Activated T-cell treated with anti-CD3 and anti-CD28 coated beads, Interleukin-2, amount 50 U/mL, for 72 hours (primary cell): ENCODE measurements at regions not wholly inside any gene's neighbourhood (a gene's known extent, or its start where the extent isn't known, plus 50 kb on each side); places are given as distances from the start of the nearest gene placed in this dataset.

Experiments
- ATAC-seq, 2 donors: fragments of 150-1000 bp; cut with Tn5 transposase; replicated peaks in 1 of 2; 2 replicates each; pipeline ENCODE4 v1.10.0; 2021; ENCODE audit warnings: moderate library complexity in 2 of 2, mild to moderate bottlenecking in 1 of 2
- DNase-seq, 2 donors: peaks; one replicate each; pipeline ENCODE4 v3.0.0; 2021 to 2022; ENCODE audit warnings: mixed read lengths in 1 of 2
- H3K27ac Mint-ChIP-seq: one replicate; pipeline ENCODE4 v1.8.0; 2022; ENCODE audit warnings: mild to moderate bottlenecking, moderate library complexity, mixed read lengths
- H3K27me3 Mint-ChIP-seq: one replicate; pipeline ENCODE4 v1.8.0; 2022; ENCODE audit warnings: low read depth, mixed read lengths
- H3K36me3 Mint-ChIP-seq, 2 donors: one replicate each; pipeline ENCODE4 v1.8.0; 2022; ENCODE audit warnings: mixed read lengths in 2 of 2, mild to moderate bottlenecking in 1 of 2; ENCODE audit not compliant: insufficient read depth in 2 of 2
- H3K4me1 Mint-ChIP-seq: one replicate; pipeline ENCODE4 v1.8.0; 2022; ENCODE audit warnings: low read depth, mixed read lengths
- H3K4me3 Mint-ChIP-seq, 2 donors: one replicate each; pipeline ENCODE4 v1.8.0; 2022; ENCODE audit warnings: mild to moderate bottlenecking in 2 of 2, mixed read lengths in 2 of 2, moderate library complexity in 2 of 2
- H3K9me3 Mint-ChIP-seq, 2 donors: one replicate each; pipeline ENCODE4 v1.8.0; 2022; ENCODE audit warnings: mixed read lengths in 2 of 2

DNA sequence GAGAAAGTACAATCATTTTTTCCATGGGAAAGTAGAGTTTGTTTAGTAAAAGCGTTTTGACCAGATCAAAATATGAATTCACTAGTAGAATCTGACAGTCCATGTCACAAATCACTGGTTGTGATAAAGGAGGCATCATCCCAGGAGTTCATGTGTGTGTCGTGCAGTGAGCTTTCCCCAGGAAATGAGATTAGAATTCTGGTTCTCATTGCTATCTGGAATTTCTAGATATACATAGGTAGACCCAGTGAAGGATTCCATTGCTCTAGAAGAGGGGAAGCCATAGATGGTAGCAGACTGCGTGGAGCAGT is 206.6 kb downstream of the NCK2 start:
- H3K27me3 Mint-ChIP-seq, result no peaks in the 10 kb centered on the region
- ATAC-seq, result peak; percentile 20 to 30
- H3K9me3 Mint-ChIP-seq, result no peaks in the 10 kb centered on the region
- H3K27ac Mint-ChIP-seq, result peak overlapping the region; percentile 20
- no peaks in the 10 kb centered on the region for H3K36me3 Mint-ChIP-seq
- DNase-seq, result no peak
- H3K4me1 Mint-ChIP-seq, result peaks cover 62% of the 10 kb centered on the region
- H3K4me3 Mint-ChIP-seq, result no peak overlapping the region

DNA sequence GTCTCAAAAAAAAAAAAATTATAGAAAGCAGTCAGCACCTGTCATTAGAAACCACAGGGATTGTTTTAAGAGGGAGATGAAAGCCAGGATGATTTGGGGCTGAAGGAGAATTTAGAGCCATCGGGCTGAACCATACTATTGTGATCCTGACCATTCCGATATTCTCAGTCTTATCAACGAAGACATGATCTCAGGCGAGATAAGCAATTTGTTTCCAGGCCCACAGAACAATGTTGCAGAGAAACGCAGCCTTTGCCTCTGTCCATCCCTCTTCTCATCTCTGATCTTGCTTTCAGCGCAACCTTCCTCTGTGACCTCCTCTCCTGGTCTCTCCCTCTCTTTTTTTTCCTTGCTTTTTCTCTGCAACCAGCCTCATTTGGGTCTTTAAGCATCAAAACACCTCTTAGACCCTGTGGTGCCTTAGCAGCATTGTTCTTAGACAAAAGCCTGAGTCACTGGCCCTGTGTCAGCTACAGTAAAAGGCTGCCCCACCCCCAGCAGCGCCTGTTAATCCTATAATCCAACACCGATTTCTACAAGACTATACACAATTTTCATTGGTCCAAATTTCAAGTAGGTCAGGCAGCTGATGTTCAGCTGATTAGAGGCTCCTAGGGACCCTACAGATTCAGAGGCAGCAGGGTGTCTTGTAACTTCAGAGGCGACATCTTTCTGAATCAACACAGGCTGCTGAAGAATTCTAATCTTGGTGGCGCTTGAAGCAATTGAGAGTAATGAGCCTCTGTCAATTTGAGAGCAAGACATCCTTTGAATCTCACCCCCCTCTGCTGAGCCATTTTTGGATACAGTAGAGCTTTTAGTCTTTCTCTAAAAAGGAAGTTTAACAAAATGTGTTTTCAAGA is 206.0 kb downstream of the NCK2 start:
- ATAC-seq (peak; percentile 38 to 44), DNase-seq (no peak)
- no peaks in the 10 kb centered on the region for H3K9me3 Mint-ChIP-seq
- peak overlapping the region; percentile 16 to 59 for H3K4me3 Mint-ChIP-seq
- H3K4me1 Mint-ChIP-seq, result peaks cover 62% of the 10 kb centered on the region
- H3K36me3 Mint-ChIP-seq, result no peaks in the 10 kb centered on the region
- peak overlapping the region; percentile 20 for H3K27ac Mint-ChIP-seq
- no peaks in the 10 kb centered on the region for H3K27me3 Mint-ChIP-seq

DNA sequence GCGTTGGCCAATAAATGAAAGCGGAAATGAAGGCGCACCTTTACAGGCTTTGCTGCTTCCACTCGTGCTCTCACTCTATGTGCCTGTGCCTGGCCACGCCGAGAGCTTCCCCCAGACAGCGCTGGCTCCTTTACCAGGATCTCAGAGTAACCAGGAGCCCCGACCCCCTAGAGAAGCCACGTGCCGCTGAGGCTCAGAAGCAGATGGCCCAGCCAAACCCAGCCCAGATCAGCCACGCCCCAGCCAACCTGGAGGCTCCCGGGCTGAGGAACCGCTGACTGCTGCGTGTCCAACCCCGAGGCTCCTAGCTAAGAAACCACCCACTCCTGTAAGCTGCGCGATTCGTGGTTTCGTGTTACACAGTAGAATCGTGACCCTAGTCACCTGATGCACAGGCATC is 199.3 kb downstream of the NCK2 start:
- peaks cover 4 to 10% of the 10 kb centered on the region in 2 donors for H3K36me3 Mint-ChIP-seq
- peaks cover 13% of the 10 kb centered on the region for H3K4me1 Mint-ChIP-seq
- ATAC-seq (no peak), DNase-seq (no peak)
- H3K4me3 Mint-ChIP-seq, result no peak overlapping the region
- no peak overlapping the region for H3K27ac Mint-ChIP-seq
- no peaks in the 10 kb centered on the region for H3K27me3 Mint-ChIP-seq
- peaks cover 0 to 1% of the 10 kb centered on the region in 2 donors for H3K9me3 Mint-ChIP-seq
